ENCODE measurements at regions not wholly inside any gene's neighbourhood (a gene's known extent, or its start where the extent isn't known, plus 50 kb on each side); places are given as distances from the start of the nearest gene placed in this dataset.
"Not testable (repeated sequence)": the region's sequence is repeated elsewhere in the genome, so short reads cannot be mapped to it uniquely, and the experiment has no call there.

DNA sequence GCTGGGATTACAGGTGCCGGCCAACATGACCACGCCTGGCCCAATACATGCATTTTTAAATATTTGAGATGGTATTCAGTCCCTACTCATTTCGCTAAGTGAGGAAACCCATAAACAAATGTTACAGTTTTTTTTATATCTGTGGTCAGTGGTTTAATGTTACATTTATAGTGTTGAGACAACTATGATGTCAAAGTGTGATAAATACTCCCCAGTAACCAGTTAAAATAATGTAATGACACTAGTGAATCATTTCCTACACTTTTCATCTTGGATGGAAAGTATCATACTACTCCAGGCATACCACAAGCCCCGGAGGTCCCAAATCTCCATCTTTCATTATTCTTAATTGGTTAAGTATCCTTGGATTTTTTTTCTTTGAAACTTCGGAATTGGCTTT lies 87.5 kb upstream of the KIF26B start:
- no peak for ATAC-seq
- WGBS, 2 donors: 87 to 90% methylated on average over 5 of the region's 5 CpGs
- H3K36me3 ChIP-seq (replicated peaks in 1 of 2; ENCODE audit: insufficient read depth in 1 of 2, low read depth in 2 of 2): no peaks in the 10 kb centered on the region
- no peaks in the 10 kb centered on the region for H3K9me3 ChIP-seq
- intact Hi-C loops (cut with DNase I): no loop called here
- no peak overlapping the region for H3K27ac ChIP-seq
- no peak for DNase-seq
- no peaks in the 10 kb centered on the region for H3K4me1 ChIP-seq
- no peaks in the 10 kb centered on the region for H3K27me3 ChIP-seq
- H3K4me3 ChIP-seq: no peak overlapping the region
- no peak for TF ChIP-seq POLR2A (IDR thresholded peaks at IDR 0.05)

DNA sequence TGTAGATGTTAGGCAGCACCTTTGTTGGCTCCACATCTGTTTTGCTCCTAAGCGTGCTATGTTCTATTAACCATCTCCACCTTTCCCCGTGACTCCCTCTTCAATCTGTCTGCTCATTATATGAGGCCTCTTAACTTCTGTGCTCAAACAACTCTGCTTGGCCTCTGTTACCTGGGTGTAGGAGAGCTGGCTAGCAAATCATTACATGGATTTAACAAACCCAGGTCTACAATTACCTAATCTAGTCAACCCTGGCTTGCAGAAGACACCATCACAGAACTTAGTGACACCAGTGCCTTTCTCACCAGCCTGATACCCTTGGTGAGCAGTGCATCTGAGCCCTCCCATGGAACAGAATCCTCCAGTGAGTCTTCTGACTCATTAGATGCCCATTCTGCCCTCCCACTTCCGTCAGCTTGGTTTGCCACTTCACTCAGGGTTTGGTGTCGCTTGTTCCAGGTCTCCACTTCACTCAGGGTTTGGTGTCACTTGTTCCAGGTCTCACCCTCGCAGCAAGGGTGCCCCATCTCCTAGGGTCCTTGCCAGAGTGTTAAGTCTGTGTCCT lies 92.0 kb upstream of the KIF26B start:
- H3K27me3 ChIP-seq: no peaks in the 10 kb centered on the region
- DNase-seq (no peak), ATAC-seq (no peak)
- no peaks in the 10 kb centered on the region for H3K9me3 ChIP-seq
- intact Hi-C loops (cut with DNase I): no loop called here
- 89 to 98% methylated on average over 5 of the region's 5 CpGs for WGBS, 2 donors
- H3K36me3 ChIP-seq (replicated peaks in 1 of 2; ENCODE audit: insufficient read depth in 1 of 2, low read depth in 2 of 2): no peaks in the 10 kb centered on the region
- no peak for TF ChIP-seq POLR2A (IDR thresholded peaks at IDR 0.05)
- TF ChIP-seq, protein P1, sequence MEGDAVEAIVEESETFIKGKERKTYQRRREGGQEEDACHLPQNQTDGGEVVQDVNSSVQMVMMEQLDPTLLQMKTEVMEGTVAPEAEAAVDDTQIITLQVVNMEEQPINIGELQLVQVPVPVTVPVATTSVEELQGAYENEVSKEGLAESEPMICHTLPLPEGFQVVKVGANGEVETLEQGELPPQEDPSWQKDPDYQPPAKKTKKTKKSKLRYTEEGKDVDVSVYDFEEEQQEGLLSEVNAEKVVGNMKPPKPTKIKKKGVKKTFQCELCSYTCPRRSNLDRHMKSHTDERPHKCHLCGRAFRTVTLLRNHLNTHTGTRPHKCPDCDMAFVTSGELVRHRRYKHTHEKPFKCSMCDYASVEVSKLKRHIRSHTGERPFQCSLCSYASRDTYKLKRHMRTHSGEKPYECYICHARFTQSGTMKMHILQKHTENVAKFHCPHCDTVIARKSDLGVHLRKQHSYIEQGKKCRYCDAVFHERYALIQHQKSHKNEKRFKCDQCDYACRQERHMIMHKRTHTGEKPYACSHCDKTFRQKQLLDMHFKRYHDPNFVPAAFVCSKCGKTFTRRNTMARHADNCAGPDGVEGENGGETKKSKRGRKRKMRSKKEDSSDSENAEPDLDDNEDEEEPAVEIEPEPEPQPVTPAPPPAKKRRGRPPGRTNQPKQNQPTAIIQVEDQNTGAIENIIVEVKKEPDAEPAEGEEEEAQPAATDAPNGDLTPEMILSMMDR (IDR thresholded peaks at IDR 0.05): no peak
- peaks cover 15% of the 10 kb centered on the region for H3K4me1 ChIP-seq
- H3K4me3 ChIP-seq: no peak overlapping the region
- H3K27ac ChIP-seq: no peak overlapping the region

DNA sequence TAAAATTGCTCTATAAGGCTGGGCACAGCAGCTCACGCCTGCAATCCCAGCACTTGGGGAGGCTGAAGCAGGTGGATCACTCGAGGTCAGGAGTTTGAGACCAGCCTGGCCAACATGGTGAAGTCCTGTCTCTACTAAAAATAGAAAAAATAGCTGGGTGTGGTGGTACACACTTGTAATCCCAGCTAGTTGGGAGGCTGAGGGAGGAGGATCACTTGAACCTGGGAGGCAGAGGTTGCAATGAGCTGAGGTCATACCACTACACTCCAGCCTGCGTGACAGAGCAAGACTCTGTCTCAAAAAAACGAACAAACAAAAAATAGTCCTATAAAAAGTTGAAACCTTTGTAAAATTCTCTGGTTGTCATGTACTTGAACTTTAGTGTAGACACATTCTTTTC lies 93.0 kb upstream of the KIF26B start:
- H3K4me3 ChIP-seq; H3K27ac ChIP-seq; intact Hi-C loops (cut with DNase I); H3K9me3 ChIP-seq; H3K36me3 ChIP-seq (replicated peaks in 1 of 2; ENCODE audit: insufficient read depth in 1 of 2, low read depth in 2 of 2); DNase-seq; H3K27me3 ChIP-seq; ATAC-seq: not testable (repeated sequence)
- H3K4me1 ChIP-seq: peaks cover 15% of the 10 kb centered on the region
- 81 to 91% methylated on average over 4 of the region's 4 CpGs for WGBS, 2 donors

DNA sequence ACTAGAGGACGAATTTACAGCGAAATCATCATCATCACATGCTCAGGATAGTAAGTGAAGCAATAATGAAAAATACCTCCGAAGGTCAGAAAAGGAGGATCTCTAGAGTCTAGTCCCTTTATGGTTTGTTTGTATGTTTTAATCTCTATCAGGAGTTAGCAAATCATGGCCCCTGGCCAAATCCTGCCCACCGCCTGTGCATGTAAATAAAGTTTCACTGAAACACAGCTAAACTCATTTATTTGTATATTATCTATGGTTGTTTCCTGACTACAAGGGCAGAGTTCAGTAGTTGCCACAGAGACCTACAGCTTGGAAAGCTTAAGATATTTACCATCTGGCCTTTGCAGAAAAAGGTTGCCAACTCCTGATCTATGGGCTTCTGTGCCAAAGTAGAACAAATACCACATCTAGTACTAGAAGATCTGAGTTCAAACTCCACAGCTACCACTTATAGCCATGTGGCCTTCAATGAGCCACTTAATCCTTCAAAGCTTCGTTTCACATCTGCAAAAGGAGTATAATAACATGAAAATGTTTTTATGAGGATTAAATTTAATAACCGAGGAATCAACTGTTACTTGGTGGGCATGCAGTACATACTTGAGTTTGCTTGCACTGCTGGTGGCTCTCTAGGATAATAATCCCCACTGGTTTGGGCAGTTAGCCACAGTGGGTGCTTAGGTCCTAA lies 94.0 kb upstream of the KIF26B start:
- 28 to 37% methylated on average over 6 of the region's 6 CpGs for WGBS, 2 donors
- no peaks in the 10 kb centered on the region for H3K27me3 ChIP-seq
- DNase-seq (peak; percentile 78 to 91 (median 83)), ATAC-seq (peak; percentile 98)
- H3K4me3 ChIP-seq: no peak overlapping the region
- no peaks in the 10 kb centered on the region for H3K36me3 ChIP-seq (replicated peaks in 1 of 2; ENCODE audit: insufficient read depth in 1 of 2, low read depth in 2 of 2)
- no peaks in the 10 kb centered on the region for H3K9me3 ChIP-seq
- peak overlapping the region; percentile 19 to 55 (median 54) for H3K27ac ChIP-seq
- no peak for TF ChIP-seq POLR2A (IDR thresholded peaks at IDR 0.05)
- TF ChIP-seq, protein P1 (IDR thresholded peaks at IDR 0.05): no peak
- intact Hi-C loops (cut with DNase I): no loop called here
- H3K4me1 ChIP-seq: peaks cover 15% of the 10 kb centered on the region

DNA sequence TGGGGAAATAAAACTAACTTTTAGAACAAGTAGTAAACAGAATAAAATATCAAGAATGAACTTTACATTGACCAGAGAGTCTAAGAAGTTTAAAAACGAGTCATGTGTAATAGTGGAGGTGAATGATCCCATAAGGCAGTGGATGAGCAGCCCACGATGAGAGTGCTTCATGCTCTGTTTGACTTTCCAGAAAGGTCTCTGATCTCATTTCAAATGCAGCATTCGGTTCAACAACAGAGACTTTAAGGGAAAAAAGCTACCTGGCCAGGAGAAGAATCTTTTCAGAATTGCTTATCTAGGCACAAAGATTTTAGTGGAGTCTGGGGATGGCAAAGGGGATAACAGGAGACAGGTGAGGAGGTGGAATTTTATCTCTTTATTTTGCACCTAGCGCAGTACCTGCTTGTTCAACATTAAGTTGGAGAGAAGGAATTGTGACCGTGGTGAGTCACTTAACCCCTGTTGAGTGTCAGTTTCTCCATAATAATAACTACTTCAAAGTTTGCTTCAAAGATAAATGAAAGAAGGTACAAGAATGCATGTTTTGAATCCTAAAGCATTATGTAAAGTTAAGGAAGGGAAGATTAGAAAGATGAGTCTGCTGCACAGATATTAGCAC lies 94.9 kb upstream of the KIF26B start:
- intact Hi-C loops (cut with DNase I): no loop called here
- TF ChIP-seq, protein P1 (IDR thresholded peaks at IDR 0.05): no peak
- no peak for TF ChIP-seq POLR2A (IDR thresholded peaks at IDR 0.05)

More for the DNA sequence above, 94.9 kb upstream of the KIF26B start:
- no peaks in the 10 kb centered on the region for H3K27me3 ChIP-seq
- DNase-seq (no peak), ATAC-seq (no peak)
- H3K27ac ChIP-seq: peak overlapping the region in 3 of 4 donors; percentile 19 to 55 (median 54)
- H3K9me3 ChIP-seq: no peaks in the 10 kb centered on the region
- H3K4me3 ChIP-seq: no peak overlapping the region
- no peaks in the 10 kb centered on the region for H3K36me3 ChIP-seq (replicated peaks in 1 of 2; ENCODE audit: insufficient read depth in 1 of 2, low read depth in 2 of 2)
- 37 to 59% methylated on average over 4 to 5 of the region's 5 CpGs for WGBS, 2 donors
- peaks cover 15% of the 10 kb centered on the region for H3K4me1 ChIP-seq

Data from body of pancreas (tissue), 4 donors.